GM19043 (cell line): ENCODE measurements at regions not wholly inside any gene's neighbourhood (a gene's known extent, or its start where the extent isn't known, plus 50 kb on each side); places are given as distances from the start of the nearest gene placed in this dataset.

Experiments used
- ATAC-seq: cut with Tn5 transposase; IDR thresholded peaks from one replicate; pipeline ENCODE4 v1.9.1; 2021; ENCODE audit warnings: low read depth; ENCODE audit not compliant: unreplicated experiment

DNA sequence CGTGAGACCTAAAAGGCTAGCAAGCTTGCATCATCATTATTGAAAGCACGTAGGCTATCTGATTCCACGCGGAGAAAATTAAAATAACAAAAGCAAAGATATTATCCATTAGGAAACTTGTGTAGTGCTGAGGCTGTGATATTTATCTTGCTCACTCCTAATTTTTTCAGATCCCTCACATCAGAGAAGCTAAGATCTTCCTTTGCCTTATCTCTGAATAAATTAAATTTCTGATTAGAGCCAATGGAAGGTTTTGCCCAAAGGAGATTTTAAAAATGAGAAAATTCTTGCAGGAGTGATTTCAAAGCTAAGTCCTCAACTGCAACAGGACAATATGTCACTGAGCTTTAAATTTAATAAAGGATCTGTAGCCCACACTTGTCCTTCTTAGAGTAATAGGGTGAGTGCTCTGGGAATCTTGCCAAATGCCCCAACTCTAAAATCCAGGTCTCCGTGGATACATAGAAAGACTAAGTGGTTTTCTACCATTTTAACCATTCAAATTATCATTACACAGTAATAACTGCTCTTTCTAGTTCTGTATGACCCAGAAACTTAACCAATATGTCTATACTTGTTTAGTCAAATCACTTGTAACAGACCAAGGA, 295.0 kb downstream of the CAAP1 start:
- ATAC-seq: no peak

DNA sequence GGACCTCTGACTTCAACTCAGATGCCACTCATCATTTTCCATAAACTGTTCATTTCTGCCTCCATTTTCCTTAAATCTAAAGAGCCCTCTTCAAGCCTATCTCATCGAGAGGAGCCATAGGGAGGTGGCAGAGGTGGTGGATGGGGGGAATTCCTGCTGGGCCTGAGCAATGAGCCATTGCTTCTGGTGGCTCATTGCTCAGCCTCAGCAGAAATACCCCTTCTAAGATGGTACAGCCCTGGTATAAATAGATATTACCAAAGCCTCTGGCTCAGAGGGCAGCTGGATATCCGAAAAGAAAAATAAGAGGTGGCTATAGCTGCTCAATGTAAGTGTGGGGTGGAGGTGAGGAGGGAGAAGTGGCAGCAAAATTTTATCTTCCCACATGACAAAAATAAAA, 313.5 kb downstream of the CAAP1 start:
- no peak for ATAC-seq

DNA sequence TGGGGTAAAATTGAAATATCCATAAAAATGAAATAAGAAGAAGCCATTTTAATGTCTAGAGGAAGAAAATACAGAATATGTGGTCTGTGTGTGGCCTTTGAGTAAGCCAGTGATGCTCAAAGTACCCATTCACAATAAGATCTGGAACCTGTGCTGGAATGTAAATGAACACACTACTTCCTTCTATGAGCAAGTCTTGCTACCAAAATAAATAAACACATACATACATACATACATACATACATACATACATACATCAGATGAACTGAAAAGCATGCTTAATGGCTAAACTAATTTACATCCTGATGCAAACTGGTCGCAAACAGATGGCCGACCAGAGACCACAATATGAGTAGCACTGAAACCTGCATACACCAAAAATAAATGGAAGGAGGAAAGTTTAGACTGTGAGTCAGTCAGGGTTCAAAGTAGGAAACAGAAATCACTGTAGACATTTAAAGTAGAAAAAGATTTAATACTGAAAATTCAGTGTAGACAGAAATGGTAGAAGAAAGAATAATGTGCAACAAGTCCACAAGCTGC, 317.6 kb downstream of the CAAP1 start:
- no peak for ATAC-seq

- ATAC-seq: no peak
Measured at GRCh38 chr9:26574256-26574655, 318.3 kb downstream of the CAAP1 start.

- ATAC-seq: no peak
Measured at GRCh38 chr9:26567976-26568375, 324.6 kb downstream of the CAAP1 start.

DNA sequence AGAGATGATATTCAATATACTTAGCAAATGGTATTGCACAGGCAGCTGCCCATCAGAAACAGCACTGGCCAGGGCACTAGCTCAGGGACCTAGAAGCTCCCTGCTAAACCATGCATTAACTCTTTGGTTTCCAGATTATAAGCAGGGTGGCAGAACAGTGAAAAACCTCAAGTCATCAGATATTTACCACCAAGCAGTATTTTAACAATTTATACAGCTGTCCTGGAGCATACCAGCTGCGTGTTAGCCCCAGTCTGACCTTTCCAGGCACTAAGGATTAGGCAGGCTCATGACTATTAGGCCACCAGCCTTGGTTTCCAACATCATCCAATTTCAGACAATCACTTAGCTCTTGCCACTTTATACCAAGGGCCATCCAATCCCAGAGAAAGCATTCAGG, 326.5 kb downstream of the CAAP1 start:
- no peak for ATAC-seq

GRCh38 chr9:26565118-26565517, 327.5 kb downstream of the CAAP1 start:
- no peak for ATAC-seq

DNA sequence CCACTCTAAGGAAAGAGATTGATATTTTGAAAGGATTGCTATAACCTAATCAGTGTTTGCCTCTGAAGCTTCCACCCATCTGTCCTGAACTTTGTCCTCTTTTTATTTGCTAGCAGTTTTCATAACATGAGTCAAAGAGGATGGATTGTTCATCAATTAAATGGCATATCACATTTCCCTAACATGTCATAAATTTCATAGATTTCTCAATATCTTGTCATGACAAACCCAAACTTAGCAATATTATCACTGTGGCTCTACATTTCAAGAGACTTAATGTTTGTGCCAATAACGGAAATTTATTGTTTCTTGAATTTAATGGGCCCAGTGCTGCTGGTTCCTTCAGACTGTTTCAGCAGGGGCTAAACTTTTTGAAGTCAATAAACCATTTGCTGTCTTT, 330.3 kb downstream of the CAAP1 start:
- no peak for ATAC-seq

GRCh38 chr9:26561928-26562327, 330.7 kb downstream of the CAAP1 start:
- ATAC-seq: no peak

DNA sequence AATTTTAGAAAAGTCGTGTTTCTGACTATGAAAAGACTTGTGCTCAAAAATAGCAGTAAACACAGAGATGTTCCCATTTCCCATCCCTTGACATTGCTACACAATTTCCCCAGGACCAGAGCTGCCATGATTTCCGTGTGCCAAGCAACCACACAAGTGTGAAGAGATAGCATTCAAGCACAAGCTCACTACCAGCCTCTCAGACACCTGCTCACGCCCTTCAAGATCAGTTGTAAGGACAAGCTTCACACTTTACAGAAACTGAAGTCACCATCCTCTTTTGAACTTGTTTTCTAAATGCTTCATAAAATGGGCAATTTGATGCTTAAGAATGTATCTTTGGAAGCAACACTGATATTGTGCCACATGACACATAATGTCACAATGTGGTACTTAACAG, 333.1 kb downstream of the CAAP1 start:
- ATAC-seq: no peak

GRCh38 chr9:26551971-26552370, 340.6 kb downstream of the CAAP1 start:
- ATAC-seq: no peak

DNA sequence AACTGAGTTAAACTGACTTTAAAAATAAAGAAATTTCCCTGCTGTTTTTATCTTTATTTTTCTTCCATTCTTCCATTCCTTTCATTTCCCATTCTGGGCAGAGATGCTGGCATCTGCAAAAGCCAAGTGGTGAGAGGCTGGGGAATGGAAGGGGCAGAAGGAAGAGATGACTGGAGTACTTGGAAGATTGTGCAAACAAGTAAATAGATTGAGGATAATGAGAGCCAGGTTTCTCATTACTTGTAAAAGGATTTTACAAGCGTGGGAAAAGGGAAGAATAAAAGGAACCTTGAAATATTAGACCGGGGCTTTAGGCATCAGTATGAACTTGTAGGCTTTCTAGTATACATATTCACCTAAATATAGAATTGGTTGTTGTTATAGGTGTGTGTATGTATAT, 341.2 kb downstream of the CAAP1 start:
- ATAC-seq: no peak

DNA sequence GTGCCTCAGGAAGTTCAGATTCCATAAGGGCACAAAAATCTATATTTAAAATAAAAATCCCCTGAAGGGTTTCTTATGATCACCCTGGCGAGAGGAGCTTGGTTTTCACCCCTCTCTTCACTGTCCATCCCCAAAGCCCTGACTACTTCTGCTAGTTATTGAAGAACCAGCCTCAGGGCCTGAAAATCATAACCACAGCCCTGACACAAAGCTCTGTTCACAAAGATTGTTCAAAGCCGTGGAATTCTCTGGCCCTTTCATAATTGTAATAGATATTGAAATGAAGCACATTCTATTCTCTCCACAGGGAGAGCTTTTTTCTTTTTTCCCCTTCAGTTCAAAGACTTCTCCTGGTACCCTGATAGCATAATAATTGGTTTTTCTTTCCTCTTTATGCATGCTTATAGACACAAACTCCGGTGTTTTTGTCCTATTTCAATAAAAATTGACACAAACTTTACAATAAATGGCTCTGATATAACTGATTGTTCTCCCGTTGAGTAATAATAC, 343.8 kb downstream of the CAAP1 start:
- no peak for ATAC-seq

DNA sequence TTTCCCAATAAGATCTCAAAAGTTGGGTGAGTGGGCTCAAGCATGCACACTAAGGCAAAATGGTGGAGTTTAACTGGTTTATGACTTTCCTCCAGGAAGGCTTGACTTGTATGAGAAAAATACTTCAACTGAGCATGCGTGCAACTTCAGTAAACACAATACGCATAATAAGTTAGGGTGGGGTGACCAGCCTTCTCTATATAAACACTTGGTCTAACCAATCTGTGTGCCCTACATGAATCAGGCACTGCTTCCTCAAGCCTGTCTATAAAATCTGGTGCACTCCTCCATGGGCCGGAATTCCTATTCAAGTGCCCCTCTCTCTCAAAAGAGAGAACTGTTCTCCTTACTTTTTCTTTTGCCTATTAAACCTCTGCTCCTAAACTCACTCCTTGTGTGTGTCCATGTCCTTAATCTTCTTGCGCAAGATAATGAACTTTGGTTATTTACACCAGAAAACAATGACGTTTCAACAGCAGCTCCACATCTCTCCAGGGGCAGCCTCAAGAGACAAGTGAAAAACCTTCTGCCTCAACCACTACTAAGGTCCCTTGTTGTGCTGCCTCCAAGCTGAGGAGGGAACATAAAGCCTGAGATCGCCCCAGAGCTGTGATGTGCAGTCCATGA, 352.6 kb downstream of the CAAP1 start:
- no peak for ATAC-seq

DNA sequence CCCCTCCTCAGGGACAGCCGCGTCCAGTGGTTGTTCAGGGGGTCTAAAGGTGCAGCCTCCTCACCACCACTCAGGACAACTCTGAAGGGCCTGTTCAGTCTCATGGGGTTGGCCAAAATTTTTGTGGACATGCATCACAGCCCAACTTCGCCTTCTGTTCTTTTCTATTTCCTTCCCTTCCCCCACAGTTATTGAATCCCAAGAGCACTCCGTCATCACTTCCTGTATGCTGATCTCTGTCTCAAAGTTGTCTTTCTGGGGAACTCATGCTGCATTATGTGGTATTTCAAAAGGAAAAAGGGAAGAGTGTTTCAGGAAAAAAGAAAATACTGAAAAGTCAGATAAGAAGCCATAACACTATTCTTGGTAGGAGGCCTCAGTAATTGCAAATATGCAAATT, 355.4 kb downstream of the CAAP1 start:
- no peak for ATAC-seq

- ATAC-seq: no peak
Measured at GRCh38 chr9:26535151-26535550, 357.5 kb downstream of the CAAP1 start.

GRCh38 chr9:26530841-26531240, 361.8 kb downstream of the CAAP1 start:
- ATAC-seq: no peak

GRCh38 chr9:26527931-26528330, 364.7 kb downstream of the CAAP1 start:
- ATAC-seq: no peak

DNA sequence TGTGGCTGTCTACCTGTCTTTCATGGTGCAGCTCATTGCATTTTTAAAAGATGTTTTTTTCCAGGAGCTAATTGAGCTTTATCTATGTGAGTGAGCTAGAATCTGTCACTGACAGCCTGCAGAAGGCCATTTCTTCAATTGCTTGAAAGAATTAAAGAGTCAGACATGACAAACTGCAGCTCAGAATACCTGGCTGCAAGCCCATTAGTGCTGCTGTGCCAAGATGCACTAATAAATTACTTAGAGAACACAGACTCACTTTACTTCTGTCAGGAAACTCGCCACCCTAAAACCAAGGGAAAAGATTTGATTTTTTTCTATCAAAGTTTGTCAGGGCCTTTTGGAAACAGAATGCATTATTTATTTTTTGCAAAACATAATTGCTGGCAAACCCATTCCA, 368.3 kb downstream of the CAAP1 start:
- ATAC-seq: no peak

DNA sequence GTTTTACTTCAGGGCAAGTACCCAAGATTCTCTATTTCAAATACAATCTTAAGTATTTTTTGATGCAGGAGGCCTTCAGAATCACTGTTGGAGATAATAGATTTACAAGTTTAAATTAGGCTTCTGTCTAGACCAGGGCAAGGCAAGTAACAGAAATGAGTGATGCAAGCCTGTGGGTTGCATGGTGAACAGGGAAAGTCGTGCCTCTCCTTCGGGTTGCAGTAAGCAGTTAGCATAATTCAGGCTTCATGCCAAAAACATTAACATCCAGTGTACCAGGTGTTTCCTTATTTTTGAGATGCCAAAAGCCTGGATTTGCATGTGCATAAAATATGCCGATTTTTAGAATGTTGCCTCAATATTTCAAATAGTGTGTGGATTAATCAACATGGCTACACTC, 369.0 kb downstream of the CAAP1 start:
- ATAC-seq: no peak

- no peak for ATAC-seq
Measured at GRCh38 chr9:26520141-26520540, 372.5 kb downstream of the CAAP1 start.

- no peak for ATAC-seq
Measured at GRCh38 chr9:26516773-26517343, 375.7 kb downstream of the CAAP1 start.
